Fibroblast of mammary gland (primary cell): ENCODE measurements at regions not wholly inside any gene's neighbourhood (a gene's known extent, or its start where the extent isn't known, plus 50 kb on each side); places are given as distances from the start of the nearest gene placed in this dataset.

Experiments used
- DNase-seq: peaks from one replicate; pipeline ENCODE4 v3.0.0-alpha.2; 2010; ENCODE audit warnings: low read depth
- H3K4me3 ChIP-seq: 2 replicates; pipeline ENCODE4 v1.5.1; 2011; ENCODE audit warnings: low read depth, mild to moderate bottlenecking, low read length, moderate library complexity; ENCODE audit not compliant: control insufficient read depth
- TF ChIP-seq, protein P1 (sequence below): conservative IDR thresholded peaks from 2 replicates; pipeline ENCODE4 v1.5.1; 2011; ENCODE audit warnings: low read depth, low read length, inconsistent platforms; ENCODE audit not compliant: control insufficient read depth, insufficient read depth

- no peak for DNase-seq
- TF ChIP-seq, protein P1, sequence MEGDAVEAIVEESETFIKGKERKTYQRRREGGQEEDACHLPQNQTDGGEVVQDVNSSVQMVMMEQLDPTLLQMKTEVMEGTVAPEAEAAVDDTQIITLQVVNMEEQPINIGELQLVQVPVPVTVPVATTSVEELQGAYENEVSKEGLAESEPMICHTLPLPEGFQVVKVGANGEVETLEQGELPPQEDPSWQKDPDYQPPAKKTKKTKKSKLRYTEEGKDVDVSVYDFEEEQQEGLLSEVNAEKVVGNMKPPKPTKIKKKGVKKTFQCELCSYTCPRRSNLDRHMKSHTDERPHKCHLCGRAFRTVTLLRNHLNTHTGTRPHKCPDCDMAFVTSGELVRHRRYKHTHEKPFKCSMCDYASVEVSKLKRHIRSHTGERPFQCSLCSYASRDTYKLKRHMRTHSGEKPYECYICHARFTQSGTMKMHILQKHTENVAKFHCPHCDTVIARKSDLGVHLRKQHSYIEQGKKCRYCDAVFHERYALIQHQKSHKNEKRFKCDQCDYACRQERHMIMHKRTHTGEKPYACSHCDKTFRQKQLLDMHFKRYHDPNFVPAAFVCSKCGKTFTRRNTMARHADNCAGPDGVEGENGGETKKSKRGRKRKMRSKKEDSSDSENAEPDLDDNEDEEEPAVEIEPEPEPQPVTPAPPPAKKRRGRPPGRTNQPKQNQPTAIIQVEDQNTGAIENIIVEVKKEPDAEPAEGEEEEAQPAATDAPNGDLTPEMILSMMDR, result no peak
Observed at GRCh38 chr10:78736926-78737630, 331.7 kb upstream of the ZMIZ1 start.

DNA sequence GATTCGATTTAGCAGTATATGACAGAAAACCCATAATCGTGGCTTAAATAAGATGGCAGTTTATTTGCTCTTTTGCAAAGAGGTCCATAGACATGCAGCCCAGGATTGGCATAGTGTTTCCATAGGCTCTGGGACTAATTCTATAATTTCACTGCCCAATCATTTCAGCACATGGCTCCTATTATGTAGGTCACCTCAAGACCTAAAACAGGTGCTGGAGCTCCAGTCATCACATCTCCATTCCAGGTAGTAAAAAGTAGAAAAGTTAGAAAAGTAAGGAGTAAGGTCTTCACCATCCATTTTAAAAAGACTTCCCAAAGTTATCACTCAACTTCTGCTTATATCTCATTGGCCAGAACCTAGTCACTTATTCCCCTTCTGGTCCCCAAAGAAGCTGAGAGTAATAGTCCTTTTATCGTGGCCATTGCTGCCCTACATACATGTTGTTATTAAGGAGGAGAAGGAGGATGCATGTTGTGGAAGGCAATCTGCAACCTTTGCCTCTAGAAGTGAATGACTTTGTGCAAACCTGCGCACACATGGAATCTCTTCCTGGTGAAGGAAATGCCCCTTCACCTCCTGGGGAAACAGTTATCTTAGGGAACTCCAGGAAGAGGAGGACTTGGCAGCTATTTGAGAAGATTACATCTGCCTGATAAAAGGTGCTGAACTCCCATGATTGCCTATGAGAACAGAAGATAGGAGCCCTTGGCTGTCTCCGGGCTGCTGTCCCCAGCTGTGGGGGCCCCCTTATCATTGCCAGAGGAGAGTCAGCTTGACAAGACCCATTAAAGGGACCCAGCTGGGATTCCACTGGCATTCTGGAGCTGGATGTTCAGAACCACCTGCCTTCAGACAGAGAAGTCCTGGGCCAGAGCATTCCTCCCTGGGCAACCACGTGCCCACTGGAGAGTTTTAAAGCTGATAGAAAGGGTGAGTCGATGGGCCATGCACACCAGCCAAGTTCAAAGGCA lies 330.6 kb upstream of the ZMIZ1 start:
- DNase-seq, result no peak
- no peak overlapping the region for H3K4me3 ChIP-seq
- TF ChIP-seq, protein P1, result no peak

More at GRCh38 chr10:78736926-78737630, 331.7 kb upstream of the ZMIZ1 start:
- no peak overlapping the region for H3K4me3 ChIP-seq

GRCh38 chr10:78738861-78739260 lies 329.9 kb upstream of the ZMIZ1 start:
- TF ChIP-seq, protein P1, result no peak
- no peak overlapping the region for H3K4me3 ChIP-seq
- no peak for DNase-seq

DNA sequence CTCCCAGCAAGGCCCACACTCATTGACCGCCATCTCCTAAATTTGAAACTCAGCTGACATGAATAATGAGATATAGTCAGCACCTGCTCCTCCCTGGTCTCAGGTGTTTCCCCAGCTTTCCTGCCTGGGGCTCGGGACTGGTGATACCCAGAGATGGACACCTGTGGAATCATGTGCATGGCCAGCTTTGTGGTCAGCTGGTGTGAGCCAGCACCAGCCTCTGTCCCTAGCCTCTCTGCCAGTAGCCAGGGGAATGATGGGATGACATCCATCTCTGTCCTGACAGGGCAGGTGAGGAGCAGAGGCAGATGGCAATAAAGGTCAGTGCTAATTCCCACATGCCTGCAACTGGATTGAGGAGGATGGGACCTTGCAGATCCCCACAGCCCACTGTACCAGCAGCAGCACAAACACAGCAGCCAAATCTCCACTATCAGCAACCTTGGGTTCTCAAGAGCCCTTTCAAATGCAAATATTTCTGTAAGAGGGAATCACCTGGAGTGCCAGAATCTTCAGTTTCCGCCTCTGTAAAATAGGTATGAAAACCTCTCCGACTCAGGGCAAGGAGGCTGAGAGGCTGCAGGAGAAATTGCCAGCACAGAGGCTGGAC lies 329.2 kb upstream of the ZMIZ1 start:
- DNase-seq, result no peak
- TF ChIP-seq, protein P1, result no peak
- no peak overlapping the region for H3K4me3 ChIP-seq

- no peak overlapping the region for H3K4me3 ChIP-seq
- peak; percentile 85 for DNase-seq
Observed at GRCh38 chr10:78740976-78741915, 327.5 kb upstream of the ZMIZ1 start.

GRCh38 chr10:78742406-78742729 lies 326.4 kb upstream of the ZMIZ1 start:
- TF ChIP-seq, protein P1, result no peak
- H3K4me3 ChIP-seq, result no peak overlapping the region
- no peak for DNase-seq

More at GRCh38 chr10:78740976-78741915, 327.5 kb upstream of the ZMIZ1 start:
- TF ChIP-seq, protein P1, result no peak
